Uterus (tissue), 2 donors: ENCODE measurements at regions not wholly inside any gene's neighbourhood (a gene's known extent, or its start where the extent isn't known, plus 50 kb on each side); places are given as distances from the start of the nearest gene placed in this dataset.

Experiments
- CTCF ChIP-seq, 4 experiments: fragments of 200-600 bp in 2 of 4; fragments of 450-650 bp in 2 of 4; sonication (generic) in 2 of 4; IDR thresholded peaks; one replicate each; pipeline ENCODE4 v1.5.1; 2016 to 2019; ENCODE audit warnings: antibody characterized with exemption in 4 of 4, mild to moderate bottlenecking in 2 of 4, moderate library complexity in 1 of 4
- POLR2A ChIP-seq, 2 donors: fragments of 450-650 bp; IDR thresholded peaks; one replicate each; pipeline ENCODE4 v1.6.1; 2016; ENCODE audit warnings: antibody characterized with exemption in 2 of 2, mild to moderate bottlenecking in 1 of 2, moderate library complexity in 1 of 2

- TF ChIP-seq CTCF (IDR thresholded peaks at IDR 0.05) (no peak), POLR2A (IDR thresholded peaks at IDR 0.05) (no peak)
Observed at GRCh38 chr1:232439011-232439410, 190.9 kb downstream of the SIPA1L2 start.
